T-helper 2 cell treated with Interferon-gamma antibody and Interleukin-4, amounts not matched to agents 5 μg/mL and 100 μg/mL, for 36 hours (primary cell): ENCODE measurements at regions not wholly inside any gene's neighbourhood (a gene's known extent, or its start where the extent isn't known, plus 50 kb on each side); places are given as distances from the start of the nearest gene placed in this dataset.

Experiments
- DNase-seq: peaks from one replicate; pipeline ENCODE4 v3.0.0; 2021; ENCODE audit warnings: low spot score
- H3K27ac Mint-ChIP-seq: one replicate; pipeline ENCODE4 v1.8.0; 2021; ENCODE audit warnings: mild to moderate bottlenecking, mixed read lengths
- H3K27me3 Mint-ChIP-seq: one replicate; pipeline ENCODE4 v1.8.0; 2021; ENCODE audit warnings: low read depth, mixed read lengths
- H3K36me3 Mint-ChIP-seq: one replicate; pipeline ENCODE4 v1.8.0; 2021; ENCODE audit warnings: low read depth, mixed read lengths
- H3K4me1 Mint-ChIP-seq: one replicate; pipeline ENCODE4 v1.8.0; 2021; ENCODE audit warnings: low read depth, mixed read lengths
- H3K4me3 Mint-ChIP-seq: one replicate; pipeline ENCODE4 v1.8.0; 2022; ENCODE audit warnings: mild to moderate bottlenecking, moderate library complexity, mixed read lengths
- H3K9me3 Mint-ChIP-seq: one replicate; pipeline ENCODE4 v1.8.0; 2021; ENCODE audit warnings: mixed read lengths

DNA sequence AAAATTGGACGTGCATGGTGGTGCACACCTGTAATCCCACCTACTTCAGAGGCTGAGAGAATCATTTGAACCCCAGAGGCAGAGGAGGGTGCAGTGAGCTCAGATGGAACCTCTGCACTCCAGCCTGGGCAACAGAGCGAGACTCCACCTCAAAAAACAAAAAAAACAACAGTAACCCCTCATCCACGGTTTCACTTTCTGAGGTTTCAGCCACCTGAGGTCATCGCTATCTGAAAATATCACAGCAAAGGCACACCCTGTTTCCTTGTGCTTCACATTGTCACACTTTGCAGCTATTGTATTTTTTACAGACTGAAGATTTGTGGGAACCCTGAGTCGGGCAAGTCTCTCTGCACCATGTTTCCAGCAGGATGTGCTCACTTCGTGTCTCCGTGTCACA is 54.1 kb upstream of the FOXQ1 start:
- Mint-ChIP-seq H3K27me3 (peaks cover 4% of the 10 kb centered on the region), H3K36me3 (no peaks in the 10 kb centered on the region), H3K4me1 (no peaks in the 10 kb centered on the region), H3K27ac (no peak overlapping the region), H3K4me3 (no peak overlapping the region), H3K9me3 (no peaks in the 10 kb centered on the region)
- no peak for DNase-seq

DNA sequence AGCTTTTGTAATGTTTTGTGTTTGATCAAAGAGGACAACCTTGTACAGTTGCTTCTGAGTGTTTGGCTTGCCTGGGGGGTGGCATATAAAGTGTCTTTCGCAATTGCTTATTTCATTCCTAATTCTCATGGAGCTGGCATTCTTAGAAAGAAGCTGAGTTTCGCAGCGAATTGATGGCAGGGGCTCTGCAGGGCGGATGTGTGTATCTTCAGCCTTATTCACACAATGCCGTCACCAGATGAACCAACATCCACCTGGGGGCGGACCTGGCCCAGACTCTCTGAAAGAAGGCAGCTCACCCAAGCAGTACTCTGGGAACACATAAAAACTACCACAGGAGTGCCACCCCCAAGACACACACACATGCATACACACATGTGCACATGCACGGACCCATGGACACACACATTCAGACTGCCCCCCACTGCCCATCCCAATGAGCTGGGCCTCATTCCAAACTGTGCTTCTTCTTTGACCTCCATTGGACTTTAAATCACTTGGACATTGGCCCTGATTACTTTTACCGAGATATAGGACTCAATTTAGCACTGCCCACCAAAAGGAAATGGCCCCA is 55.4 kb upstream of the FOXQ1 start:
- Mint-ChIP-seq H3K9me3 (no peaks in the 10 kb centered on the region), H3K36me3 (no peaks in the 10 kb centered on the region), H3K27ac (no peak overlapping the region), H3K4me3 (no peak overlapping the region), H3K4me1 (no peaks in the 10 kb centered on the region), H3K27me3 (peaks cover 7% of the 10 kb centered on the region)
- no peak for DNase-seq

DNA sequence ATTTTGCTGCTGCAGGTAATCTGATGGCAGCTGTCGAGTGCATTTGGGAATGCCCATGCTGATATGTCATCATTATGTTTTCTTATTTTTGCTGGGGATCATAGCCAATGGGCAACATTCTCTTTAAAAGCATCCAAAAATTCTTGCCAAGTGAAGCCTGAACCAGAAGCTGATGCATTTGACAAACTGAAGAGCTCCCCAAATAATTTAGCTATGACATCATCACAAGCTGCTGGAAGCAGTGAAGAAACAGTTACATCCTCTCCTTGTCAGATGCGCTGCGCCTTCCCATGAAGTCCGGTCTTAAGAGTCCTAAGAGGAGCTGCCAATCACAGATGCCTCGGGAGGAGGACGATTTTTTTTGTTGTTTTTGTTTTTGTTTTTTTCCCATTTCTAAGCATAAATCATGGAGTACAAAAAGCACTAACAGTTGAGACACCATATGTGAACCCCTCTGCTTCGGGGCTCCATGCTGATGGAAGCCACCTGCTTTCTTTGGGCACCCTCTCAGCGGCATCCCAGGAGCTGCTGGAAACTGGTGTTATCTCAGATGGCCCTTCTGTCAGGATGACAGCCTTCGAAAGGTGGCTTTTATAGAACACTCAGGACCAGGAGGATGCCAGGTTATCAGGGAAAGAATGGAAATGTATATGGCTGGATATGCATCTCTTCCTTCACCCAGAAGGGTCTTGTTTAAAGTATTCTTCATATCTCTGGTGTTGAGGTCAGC is 56.1 kb upstream of the FOXQ1 start:
- Mint-ChIP-seq H3K27me3 (peaks cover 7% of the 10 kb centered on the region), H3K4me3 (no peak overlapping the region), H3K4me1 (no peaks in the 10 kb centered on the region), H3K27ac (no peak overlapping the region), H3K9me3 (no peaks in the 10 kb centered on the region), H3K36me3 (no peaks in the 10 kb centered on the region)
- DNase-seq = no peak

DNA sequence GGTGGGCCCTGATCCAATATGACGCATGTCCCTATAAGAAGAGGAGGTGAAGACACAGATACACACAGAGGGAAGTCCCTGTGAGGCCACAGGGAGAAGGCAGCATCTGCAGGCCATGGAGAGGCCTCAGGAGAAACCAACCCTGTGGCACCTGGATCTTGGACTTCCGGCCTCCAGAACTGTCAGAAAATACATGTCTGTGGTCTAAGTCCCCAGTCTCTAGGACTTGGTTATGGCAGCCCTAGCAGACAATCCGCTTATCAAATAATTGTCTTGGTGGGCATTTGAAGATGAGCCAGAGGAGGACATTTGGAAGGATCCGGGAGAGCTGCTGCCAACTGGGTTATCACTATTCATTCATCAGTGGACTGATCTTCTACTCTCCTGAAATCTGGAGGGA is 57.6 kb upstream of the FOXQ1 start:
- Mint-ChIP-seq H3K4me3 (no peak overlapping the region), H3K27ac (no peak overlapping the region), H3K27me3 (peaks cover 11% of the 10 kb centered on the region), H3K36me3 (no peaks in the 10 kb centered on the region), H3K4me1 (no peaks in the 10 kb centered on the region), H3K9me3 (no peaks in the 10 kb centered on the region)
- no peak for DNase-seq

DNA sequence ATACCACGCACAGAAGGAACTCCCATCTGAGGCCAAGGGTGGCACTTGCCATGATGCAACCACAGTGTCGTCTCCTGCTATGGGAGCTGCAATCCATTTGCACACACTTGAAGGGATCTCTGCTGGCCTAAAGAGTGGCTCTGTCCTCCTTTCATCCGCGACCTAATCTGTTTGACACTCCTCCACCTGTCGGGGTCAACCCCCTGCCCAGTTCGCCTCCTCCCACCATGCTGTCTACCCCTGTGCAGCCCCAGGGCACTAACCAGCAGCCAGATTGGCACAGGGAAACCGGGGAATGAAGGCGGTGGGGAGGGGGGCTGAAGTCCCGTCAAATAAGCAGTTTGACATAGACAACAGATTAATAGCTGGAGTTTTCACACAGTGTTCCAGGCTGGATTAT is 58.1 kb upstream of the FOXQ1 start:
- H3K27me3 Mint-ChIP-seq = peaks cover 15% of the 10 kb centered on the region
- H3K9me3 Mint-ChIP-seq = no peaks in the 10 kb centered on the region
- no peak for DNase-seq
- no peaks in the 10 kb centered on the region for H3K4me1 Mint-ChIP-seq
- H3K36me3 Mint-ChIP-seq = no peaks in the 10 kb centered on the region
- no peak overlapping the region for H3K27ac Mint-ChIP-seq
- no peak overlapping the region for H3K4me3 Mint-ChIP-seq

DNA sequence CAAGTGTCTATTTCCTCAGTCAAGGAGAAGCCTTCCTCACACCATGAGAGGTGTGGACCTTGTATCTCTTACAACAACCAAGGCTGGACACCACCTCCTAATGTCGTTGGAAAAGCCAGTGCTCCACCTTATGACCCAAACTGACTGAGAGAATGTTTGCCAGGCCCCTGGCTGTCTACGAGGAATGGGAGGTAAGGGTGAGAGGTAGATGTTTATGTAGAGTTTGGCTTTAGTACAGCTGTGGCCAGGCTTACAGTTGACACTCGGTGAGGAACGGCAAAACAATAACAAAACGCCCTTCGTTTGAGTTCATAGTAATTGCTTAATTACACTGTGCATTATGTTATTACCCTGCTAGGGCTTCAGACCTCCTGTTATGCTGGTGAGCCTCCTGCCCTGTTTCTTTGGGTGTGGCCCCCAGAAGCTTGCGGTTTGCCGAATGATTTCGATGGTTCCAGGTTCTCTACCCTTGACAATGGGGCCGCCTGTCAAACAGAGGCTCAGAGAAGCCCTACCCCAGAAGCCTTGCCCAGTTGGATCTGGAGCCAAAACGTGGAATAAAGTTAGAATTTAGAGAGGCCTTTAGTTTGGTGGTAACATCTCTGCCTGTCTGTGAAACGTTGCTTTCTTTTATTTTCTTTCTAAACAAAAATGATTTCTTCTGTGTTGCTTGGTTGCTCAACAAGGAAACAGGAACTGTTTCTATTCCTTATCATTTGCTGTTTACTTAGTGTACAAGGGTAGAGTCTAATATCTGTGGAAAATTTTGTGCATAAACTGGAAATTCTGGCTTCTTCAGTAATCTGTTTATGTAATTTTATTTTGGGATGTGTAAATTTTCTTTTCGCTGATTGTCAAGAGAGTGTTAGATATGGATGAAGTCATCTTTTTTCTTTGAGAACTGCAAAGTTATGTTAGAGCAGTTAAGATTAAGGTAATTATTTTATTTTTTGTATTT is 60.4 kb upstream of the FOXQ1 start:
- H3K36me3 Mint-ChIP-seq = no peaks in the 10 kb centered on the region
- H3K27me3 Mint-ChIP-seq = peaks cover 12% of the 10 kb centered on the region
- H3K4me1 Mint-ChIP-seq = no peaks in the 10 kb centered on the region
- no peaks in the 10 kb centered on the region for H3K9me3 Mint-ChIP-seq
- no peak overlapping the region for H3K4me3 Mint-ChIP-seq
- no peak overlapping the region for H3K27ac Mint-ChIP-seq
- DNase-seq = no peak

DNA sequence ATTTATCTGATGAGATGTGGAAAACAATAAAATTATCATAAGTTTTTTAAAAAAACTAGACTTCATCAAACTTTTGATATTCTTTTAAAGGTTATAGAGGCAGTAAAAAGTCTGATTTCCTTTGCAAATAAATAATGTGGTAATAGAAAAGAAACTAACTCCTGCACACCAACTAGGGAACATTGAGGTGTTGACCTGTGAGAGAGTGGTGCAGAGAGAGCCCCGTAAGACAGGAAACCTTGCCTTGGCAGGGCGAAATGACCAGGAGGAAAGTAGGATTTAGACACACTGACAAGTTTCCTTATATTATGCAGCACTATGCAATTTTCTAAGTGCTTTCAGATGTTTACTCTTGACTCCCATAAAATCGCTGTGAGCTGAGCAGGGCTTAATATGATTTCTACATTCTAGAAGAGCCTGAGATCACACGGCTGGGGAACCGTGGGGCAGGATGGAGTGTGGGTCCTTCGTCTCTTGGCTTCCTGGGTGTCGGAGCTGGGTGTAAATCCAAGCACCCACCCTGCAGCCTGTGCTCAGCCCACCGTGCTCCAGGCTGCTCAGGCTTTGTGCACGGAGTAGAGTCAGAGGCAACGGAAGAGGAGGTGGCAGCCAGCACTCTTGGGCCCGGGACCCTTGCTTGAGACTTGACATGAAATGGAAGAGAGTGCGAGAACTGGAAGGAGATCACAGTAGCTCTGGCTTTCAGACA is 61.3 kb upstream of the FOXQ1 start:
- Mint-ChIP-seq H3K4me1 (no peaks in the 10 kb centered on the region), H3K27ac (no peak overlapping the region), H3K36me3 (no peaks in the 10 kb centered on the region), H3K9me3 (no peaks in the 10 kb centered on the region), H3K4me3 (no peak overlapping the region), H3K27me3 (peaks cover 12% of the 10 kb centered on the region)
- DNase-seq = no peak

DNA sequence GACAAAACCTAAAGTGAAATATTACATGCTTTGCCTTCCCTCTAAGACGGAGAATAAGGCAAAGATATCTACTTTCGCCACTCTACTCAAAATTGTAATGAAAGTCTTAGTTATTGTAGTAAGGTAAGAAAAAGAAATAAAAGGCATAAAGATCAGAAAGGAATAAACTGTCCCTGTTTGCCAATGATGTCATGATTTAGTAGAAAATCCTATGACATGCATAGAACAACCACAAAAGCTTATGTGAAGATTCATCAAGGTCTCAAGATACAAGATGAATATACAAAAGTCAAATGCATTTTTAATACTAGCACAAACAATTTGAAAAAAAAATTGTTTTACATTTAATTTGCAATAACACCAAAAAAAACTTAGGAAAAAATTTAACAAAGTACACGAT is 64.0 kb upstream of the FOXQ1 start:
- no peak overlapping the region for H3K4me3 Mint-ChIP-seq
- no peaks in the 10 kb centered on the region for H3K4me1 Mint-ChIP-seq
- H3K9me3 Mint-ChIP-seq = no peaks in the 10 kb centered on the region
- H3K27me3 Mint-ChIP-seq = peaks cover 12% of the 10 kb centered on the region
- no peak for DNase-seq
- no peaks in the 10 kb centered on the region for H3K36me3 Mint-ChIP-seq
- no peak overlapping the region for H3K27ac Mint-ChIP-seq

DNA sequence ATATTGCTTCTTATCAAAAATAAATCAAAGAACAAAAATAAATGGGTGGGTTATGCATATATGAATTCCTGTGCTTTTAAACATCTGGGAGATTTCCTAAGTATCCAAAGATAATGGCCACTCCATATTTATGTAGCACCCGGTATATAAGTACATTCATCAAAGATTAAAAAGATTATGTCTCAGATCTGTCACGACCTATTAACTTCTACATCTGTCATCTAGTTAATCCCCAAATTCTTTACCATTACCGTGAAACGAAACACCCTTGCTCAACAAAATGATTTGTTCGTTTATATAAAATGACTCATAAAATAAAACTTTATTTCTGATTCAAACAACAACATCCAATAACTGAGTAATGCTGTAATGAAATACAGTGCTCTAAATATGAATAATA is 64.8 kb upstream of the FOXQ1 start:
- peaks cover 10% of the 10 kb centered on the region for H3K27me3 Mint-ChIP-seq
- DNase-seq = no peak
- no peak overlapping the region for H3K27ac Mint-ChIP-seq
- H3K4me1 Mint-ChIP-seq = no peaks in the 10 kb centered on the region
- no peaks in the 10 kb centered on the region for H3K36me3 Mint-ChIP-seq
- H3K4me3 Mint-ChIP-seq = no peak overlapping the region
- H3K9me3 Mint-ChIP-seq = no peaks in the 10 kb centered on the region

DNA sequence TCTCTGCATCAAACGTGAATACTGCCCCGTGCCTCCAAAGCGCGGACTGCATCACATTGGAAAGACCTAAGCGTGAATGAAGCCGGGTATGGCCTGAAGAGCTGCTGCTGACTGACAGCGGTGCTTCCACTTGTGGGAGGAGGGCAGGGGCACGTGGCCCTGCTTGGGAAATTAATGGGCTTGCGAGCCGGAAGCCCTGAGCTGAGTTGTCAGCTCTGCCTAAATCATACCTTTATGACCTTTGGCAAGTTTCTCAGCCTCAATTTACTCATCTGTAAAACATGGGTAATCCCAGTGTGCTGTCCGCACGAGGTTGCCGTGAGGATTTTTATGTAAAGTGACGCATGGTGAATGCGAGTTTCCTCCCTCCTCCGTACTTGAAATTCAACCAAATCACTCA is 67.0 kb upstream of the FOXQ1 start:
- no peak overlapping the region for H3K4me3 Mint-ChIP-seq
- no peaks in the 10 kb centered on the region for H3K9me3 Mint-ChIP-seq
- DNase-seq = no peak
- no peak overlapping the region for H3K27ac Mint-ChIP-seq
- no peaks in the 10 kb centered on the region for H3K36me3 Mint-ChIP-seq
- H3K4me1 Mint-ChIP-seq = no peaks in the 10 kb centered on the region
- H3K27me3 Mint-ChIP-seq = peaks cover 7% of the 10 kb centered on the region

DNA sequence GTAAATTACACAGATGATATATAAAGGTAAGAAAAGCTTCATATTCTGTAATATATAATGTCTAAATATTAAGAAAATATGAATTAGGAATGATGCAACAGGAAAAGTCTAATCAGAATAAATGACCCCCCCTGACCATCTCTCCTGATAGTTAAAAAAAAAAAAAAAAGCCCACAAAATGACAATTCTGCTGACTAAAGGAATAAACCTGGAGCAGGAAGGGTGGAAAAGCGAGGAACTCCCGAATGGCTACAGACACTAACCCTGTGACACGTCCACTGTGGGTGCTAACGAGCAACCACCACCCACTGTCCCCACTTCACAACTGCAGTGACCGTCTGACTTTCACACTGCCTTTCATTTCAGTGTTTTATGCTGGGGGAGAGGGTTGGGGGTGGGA is 67.6 kb upstream of the FOXQ1 start:
- no peaks in the 10 kb centered on the region for H3K4me1 Mint-ChIP-seq
- no peak overlapping the region for H3K27ac Mint-ChIP-seq
- H3K27me3 Mint-ChIP-seq = peaks cover 4% of the 10 kb centered on the region
- no peaks in the 10 kb centered on the region for H3K36me3 Mint-ChIP-seq
- DNase-seq = no peak
- H3K4me3 Mint-ChIP-seq = no peak overlapping the region
- no peaks in the 10 kb centered on the region for H3K9me3 Mint-ChIP-seq

DNA sequence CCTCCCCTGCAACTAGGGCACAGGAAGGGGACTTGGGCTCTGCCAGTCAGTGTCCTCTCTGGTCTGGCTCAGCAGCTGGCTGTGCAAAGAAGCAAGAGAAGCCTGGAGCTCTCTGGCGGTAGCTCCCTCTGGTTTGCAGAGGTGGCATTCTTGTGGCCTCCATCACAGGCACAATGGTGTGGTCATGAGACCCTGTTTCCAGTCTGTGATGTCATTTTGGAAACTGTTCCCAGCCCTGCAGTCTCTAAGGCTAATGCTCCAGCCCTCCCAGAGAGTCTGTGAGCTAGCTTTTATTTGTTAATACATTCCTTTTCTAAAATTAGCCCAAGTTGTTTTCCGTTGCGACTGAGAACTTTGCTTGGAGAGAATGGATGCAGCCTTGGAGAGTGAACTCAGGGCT is 69.5 kb upstream of the FOXQ1 start:
- no peaks in the 10 kb centered on the region for H3K27me3 Mint-ChIP-seq
- DNase-seq = no peak
- H3K36me3 Mint-ChIP-seq = no peaks in the 10 kb centered on the region
- H3K4me1 Mint-ChIP-seq = no peaks in the 10 kb centered on the region
- no peak overlapping the region for H3K27ac Mint-ChIP-seq
- H3K4me3 Mint-ChIP-seq = no peak overlapping the region
- no peaks in the 10 kb centered on the region for H3K9me3 Mint-ChIP-seq

DNA sequence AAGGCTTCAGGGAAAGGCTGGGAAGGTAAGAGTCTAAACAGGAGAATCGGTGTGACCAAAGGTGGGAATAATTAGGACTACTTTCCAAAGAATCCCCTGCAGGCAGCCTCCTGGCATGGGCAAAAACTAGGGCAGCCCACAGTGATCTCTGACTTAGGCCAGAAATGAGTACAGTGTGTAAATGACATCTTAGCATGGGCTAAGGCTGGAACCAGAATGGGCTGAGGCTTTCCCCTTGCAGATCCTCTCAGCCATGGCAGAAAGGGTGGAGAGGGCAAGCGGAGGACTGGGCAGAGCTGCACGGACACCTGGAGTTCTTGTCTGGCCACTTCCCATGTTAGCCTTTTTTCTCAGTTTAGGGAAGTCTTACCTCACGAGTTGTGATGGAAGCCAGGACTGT is 69.9 kb upstream of the FOXQ1 start:
- DNase-seq = no peak
- no peaks in the 10 kb centered on the region for H3K9me3 Mint-ChIP-seq
- H3K36me3 Mint-ChIP-seq = no peaks in the 10 kb centered on the region
- H3K27ac Mint-ChIP-seq = no peak overlapping the region
- no peaks in the 10 kb centered on the region for H3K4me1 Mint-ChIP-seq
- H3K4me3 Mint-ChIP-seq = no peak overlapping the region
- no peaks in the 10 kb centered on the region for H3K27me3 Mint-ChIP-seq
